ENCODE measurements at regions not wholly inside any gene's neighbourhood (a gene's known extent, or its start where the extent isn't known, plus 50 kb on each side); places are given as distances from the start of the nearest gene placed in this dataset.

DNA sequence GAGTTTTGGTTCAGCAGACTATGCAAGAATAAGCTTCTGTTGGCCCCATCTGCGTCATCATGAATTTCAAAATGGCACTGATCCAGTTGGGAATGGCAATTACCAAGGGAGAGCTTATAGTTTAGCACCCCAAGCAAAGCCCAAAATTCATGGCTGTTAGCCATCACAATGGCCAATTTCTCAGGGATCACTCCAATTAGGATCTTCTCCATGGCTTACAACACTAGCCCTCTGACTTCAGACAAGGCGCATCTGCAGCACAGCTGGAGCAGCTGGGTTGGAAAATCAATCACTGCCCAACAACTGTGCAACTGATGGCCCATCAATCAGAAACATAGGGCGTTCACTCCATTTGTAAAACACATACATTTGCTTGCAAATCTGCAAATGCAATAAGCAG, 273.6 kb downstream of the SRBD1 start:
- no peak overlapping the region for H3K4me3 ChIP-seq (ENCODE audit: low read length)
- no peak for DNase-seq (ENCODE audit: low read depth, low spot score)

DNA sequence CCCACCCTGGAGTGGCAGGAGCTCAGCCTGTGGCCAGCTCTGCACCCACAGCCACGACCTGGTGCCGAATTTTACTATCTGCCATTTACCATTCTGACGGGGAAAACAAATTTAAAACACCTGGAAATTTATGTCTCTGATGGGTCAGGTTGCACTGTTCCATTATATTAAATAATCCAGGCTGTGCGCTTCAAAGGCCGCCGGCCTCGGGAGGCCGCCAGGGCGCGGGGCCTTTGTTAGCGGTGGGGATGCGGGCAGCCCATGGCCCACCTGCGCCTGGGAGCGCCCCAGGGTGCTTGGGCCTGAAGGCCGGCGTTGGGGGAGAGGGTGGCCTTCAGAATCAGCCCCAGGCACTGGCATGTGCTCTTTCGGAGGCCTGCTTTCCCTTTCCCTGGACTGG, 276.9 kb downstream of the SRBD1 start:
- DNase-seq (ENCODE audit: low read depth, low spot score): no peak
- no peak overlapping the region for H3K4me3 ChIP-seq (ENCODE audit: low read length)

DNA sequence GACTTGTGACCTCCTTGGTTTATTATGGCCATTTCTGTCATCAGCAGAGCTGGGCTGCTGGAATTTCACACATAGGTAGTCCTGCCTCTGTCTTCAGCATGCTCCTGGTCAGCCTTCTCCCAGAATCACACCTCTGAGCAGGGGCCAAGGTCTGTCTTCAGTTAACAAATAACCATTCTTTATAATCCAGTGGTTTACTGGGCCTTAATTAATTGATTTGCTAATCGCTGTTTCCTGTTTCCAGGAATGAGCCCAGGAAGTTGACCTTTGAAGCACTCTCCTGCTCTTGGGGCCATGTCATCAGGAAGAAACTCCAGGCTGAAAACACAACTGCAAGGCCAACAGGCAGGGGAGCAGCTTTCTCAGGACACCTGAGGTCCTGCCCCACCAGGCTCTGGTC, 278.5 kb downstream of the SRBD1 start:
- DNase-seq (ENCODE audit: low read depth, low spot score): no peak
- no peak overlapping the region for H3K4me3 ChIP-seq (ENCODE audit: low read length)

DNA sequence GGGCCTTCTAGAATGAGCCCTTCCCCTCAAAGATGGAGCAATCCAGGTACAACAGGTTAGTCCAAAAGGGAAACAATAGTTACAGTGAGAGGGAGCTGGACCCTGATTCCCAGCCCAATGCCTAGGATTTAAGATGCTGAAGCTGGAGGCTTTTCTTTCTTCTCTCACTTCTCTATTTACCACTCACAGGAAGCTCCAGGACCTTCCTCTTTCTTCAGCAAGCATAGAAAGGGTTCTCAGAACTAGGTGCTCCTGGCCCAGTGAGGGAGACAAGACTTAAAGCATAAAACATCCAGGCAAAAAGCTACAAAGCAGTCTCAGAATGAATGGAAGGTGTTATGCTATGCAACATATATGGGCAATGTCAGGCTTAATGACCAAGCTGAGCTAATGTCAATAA, 279.0 kb downstream of the SRBD1 start:
- no peak for DNase-seq (ENCODE audit: low read depth, low spot score)
- H3K4me3 ChIP-seq (ENCODE audit: low read length): no peak overlapping the region

DNA sequence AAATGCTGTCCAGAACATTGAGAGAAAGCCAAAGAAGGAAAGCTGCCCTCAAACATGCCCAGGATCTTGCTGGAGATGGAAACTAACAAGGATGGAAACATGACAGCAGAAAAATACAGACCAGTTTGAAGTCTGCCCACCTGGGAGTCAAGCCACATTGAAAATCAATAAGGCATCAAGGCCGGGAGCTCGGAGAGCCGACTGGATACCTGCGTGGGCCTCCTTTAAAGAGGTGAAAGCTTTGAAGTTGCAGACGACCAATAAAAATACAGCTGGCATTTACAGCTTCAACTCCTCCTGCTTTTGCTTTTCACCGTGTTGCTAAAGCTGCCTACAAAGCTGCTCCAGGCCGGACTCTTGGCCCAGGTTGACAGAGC, 279.7 kb downstream of the SRBD1 start:
- no peak overlapping the region for H3K4me3 ChIP-seq (ENCODE audit: low read length)
- DNase-seq (ENCODE audit: low read depth, low spot score): no peak

DNA sequence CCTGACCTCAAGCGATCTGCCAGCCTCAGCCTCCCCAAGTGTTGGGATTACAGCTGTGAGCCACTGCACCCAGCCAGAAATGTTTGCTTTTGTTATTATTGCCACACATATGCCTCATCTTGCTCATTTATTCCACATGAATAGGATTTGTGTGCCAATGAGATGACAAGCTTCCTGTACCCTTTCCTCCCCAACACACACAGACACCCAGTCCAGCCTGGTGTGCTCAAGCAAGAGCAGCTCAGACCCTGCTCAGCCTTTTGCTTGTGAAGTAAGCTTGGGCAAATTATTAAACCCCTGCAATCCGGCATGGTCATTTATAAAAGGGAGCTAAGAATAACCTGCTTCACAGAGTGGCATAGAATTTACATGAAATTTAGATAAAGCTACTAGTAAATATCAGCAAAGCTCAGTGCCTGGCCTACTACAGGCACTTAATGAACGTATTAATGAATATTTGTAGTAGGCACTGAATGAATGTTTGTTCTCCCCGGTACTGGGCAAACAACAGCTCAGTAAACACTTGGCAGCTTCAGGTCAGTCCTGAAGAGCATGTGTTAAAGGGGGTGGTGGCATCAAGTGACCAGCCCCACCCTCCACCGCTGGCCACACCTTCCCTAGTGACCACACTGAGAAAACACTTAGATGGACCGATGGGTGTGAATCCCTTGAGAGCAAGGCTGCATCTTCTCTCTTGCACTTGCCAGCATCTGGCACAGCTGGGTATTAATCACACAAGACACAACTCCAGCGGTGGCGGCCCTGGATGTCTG, 280.2 kb downstream of the SRBD1 start:
- H3K4me3 ChIP-seq (ENCODE audit: low read length): no peak overlapping the region
- no peak for DNase-seq (ENCODE audit: low read depth, low spot score)

DNA sequence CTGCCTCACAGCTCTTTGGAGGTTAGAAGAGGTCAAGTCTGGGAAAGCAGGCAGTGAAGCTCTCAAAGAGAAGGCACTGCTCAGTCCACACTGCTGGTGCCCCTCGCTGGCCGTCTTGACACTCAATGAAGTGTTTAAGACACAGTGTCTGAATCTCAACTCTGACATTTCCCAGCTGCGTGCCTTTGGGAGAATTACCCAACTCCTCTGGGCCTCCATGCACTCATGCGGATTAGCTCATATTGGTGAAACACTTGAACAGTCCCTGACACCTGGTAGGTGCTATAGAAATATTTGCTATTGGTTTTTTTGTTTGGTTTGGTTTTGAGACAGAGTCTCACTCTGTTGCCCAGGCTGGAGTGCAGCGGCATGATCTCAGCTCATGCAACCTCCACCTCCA, 281.0 kb downstream of the SRBD1 start:
- no peak for DNase-seq (ENCODE audit: low read depth, low spot score)

DNA sequence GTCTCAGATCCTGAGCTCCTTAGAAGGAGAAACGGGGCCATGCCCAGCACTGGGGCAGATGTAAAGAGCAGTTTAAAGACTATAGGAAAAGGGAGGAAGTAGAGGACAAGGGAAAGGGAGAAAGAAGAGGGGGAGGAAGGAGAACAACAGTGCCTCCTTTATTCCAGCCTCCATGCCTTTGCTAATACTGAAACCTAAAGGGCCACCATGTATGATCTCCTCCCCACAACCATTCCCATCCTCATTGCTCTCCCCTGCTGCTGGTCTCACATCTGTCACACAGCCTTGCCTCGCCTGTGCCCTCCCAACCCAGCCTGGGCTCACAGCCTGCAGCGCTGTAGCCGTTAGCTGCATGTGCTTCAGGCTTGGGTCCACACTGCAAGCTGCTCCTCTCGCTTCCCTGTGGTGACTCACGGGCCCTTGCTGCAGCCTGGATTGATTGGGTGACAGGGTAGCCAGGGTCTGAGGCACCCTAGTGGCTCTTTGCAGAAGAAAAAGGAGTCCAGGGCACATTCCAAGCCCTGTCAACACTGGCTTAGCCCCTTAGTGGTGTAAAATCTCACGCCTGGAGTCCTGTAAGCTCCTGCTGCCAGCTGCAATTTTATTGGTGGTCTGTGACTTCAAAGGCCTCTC, 281.9 kb downstream of the SRBD1 start:
- no peak overlapping the region for H3K4me3 ChIP-seq (ENCODE audit: low read length)
- no peak for DNase-seq (ENCODE audit: low read depth, low spot score)

More for the DNA sequence above, 281.0 kb downstream of the SRBD1 start:
- no peak overlapping the region for H3K4me3 ChIP-seq (ENCODE audit: low read length)

DNA sequence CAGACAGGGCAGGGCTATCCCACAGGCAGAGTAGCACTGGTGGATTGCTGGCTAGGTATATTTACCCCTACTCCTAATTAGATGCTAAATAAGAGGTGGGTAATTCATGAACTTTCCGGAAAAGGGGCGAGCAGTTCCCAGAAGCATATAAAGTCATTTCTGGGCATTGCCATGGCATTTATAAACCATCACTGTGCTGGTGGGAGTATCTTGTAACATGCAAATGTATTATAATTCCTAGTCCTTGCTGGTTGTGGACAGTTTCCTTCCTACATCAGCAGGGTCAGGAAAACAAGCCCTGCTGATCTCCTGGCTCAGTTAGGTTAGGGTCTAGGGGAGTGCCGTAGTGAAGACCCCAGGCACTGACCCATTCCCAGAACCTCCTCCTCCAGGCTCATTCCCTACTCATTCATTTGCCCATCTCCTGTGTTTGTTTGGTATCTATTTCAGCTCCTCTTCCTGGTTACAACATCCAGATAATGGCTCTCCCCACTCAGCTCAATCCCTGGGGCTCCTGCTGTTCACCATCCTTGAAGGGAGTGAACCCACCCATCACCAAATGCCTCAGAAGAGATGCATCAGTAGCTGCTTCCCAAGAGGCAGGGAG, 282.7 kb downstream of the SRBD1 start:
- no peak overlapping the region for H3K4me3 ChIP-seq (ENCODE audit: low read length)
- no peak for DNase-seq (ENCODE audit: low read depth, low spot score)

DNA sequence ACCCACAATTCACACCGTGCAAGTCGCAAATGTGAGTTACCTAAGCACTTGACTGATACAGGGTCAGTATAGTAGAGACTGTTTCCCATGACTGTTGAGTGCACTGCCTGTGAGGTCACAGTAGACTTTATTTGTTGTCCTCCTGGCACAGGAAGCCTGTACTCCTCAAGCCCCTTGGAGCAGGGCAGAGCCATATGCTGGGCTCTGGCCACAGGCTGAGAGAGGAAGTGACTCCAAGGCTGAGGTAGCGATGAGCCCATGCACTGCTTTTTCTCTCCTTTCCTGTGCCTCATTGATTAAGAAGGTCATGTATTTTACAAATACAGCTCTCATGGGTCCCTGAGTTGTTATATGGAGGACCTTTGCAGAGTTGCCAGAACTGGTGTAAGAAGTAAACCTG, 287.7 kb downstream of the SRBD1 start:
- DNase-seq (ENCODE audit: low read depth, low spot score): no peak
- no peak overlapping the region for H3K4me3 ChIP-seq (ENCODE audit: low read length)

DNA sequence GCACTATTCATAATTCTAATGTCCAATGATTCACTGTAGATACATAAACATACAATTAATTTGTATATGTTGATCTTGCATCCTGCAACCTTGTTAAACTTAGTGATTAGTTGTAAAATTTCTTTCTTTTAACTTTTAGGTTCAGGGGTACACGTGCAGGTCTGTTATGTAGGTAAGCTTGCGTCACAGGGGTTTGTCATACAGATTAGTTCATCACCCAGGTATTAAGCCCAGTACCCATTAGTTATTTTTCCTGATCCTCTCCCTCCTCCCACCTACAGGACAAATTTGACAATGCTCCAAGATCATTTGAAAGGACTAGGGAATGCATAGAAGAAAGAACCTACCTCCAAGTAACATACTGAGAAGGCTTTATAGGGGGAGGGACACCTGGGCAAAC, 290.1 kb downstream of the SRBD1 start:
- DNase-seq (ENCODE audit: low read depth, low spot score): no peak
- no peak overlapping the region for H3K4me3 ChIP-seq (ENCODE audit: low read length)

DNA sequence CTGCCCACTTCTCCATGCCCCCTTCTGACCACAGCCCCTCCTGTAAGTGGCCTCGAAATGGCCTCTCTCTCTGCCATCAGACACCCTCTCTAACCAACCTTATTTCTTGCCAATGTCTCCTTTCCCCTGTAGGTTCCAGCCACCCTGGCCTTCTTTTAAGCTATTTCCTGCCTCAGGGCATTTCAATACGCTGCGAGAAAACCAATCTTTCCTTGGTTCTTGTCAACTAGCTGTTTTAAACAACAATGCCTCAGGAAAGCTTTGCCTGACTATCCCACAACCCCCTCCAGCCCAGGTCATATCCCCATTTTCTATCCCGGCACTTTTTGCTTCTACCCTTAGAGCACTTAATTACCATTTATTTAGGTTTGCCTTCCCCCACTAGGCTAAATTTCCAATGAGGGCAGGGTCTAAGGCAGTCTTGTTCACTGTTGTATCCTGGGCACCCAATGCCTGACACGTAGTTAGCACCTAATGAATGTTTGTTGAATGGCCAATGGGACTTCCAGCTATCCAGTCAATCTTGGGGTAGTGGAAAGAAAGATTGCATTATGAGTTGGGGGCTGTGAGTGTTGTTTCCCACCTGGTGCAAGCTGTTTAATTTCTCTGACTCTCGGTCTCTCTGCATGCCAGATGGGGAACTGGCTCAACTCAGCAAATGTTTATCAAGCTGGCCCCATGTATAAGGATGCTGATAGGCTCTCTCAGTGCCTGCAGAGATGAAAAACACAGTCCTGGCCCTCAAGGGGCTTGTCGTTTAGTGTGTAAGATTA, 291.2 kb downstream of the SRBD1 start:
- no peak overlapping the region for H3K4me3 ChIP-seq (ENCODE audit: low read length)
- no peak for DNase-seq (ENCODE audit: low read depth, low spot score)

DNA sequence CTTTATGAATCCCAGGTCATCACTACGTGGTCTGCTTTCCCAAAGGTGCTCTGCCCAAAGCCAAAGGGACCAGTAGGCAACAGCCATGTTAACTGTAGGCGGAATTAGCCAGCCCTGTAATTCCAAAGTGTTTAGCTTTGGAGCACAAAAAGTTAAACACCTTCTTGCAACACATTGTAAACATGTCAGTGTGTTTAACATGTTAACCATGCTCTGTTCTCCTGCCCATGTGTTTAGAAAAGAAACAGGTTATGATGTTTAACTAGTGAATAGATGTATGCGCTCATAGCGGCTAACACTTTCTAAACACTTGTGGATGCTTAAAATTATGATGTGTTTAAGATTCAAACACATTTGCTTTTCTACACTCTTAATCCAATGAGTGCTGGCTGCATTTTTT, 292.4 kb downstream of the SRBD1 start:
- DNase-seq (ENCODE audit: low read depth, low spot score): no peak
- no peak overlapping the region for H3K4me3 ChIP-seq (ENCODE audit: low read length)

DNA sequence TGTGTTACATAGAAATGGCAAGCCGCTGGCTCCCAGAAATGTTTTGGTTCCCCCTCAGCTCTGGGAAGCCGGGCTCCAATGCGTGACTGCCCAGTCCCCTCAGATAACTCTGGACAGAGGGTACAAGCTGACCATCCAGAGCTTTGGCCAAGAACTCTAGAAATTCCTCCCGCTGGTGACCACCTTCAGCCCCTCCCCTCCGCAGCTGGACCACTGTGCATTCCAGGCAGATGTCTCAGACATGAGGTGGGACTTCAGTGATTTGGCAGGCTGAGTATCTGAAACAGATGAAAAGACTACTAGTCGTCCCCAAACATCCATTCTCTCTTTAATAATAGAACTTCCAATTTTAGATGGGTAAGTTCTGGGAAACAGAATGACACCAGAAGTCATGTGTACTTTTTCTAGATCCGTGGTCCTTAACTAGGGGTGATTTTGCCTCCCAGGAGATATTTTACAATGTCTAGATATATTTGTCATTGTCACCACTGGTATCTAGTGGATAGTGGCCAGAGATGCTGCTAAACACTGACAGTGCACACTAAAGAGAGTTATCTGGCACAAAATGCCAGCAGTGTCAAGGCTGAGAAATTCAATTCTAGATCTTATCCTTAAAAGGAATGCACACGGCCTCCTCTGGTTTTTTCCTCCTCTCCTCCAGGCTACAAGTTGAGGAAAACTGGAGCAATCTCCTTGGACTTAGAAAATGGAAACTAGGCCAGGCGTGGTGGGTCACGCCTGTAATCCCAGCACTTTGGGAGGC, 294.3 kb downstream of the SRBD1 start:
- DNase-seq (ENCODE audit: low read depth, low spot score): no peak
- H3K4me3 ChIP-seq (ENCODE audit: low read length): no peak overlapping the region

DNA sequence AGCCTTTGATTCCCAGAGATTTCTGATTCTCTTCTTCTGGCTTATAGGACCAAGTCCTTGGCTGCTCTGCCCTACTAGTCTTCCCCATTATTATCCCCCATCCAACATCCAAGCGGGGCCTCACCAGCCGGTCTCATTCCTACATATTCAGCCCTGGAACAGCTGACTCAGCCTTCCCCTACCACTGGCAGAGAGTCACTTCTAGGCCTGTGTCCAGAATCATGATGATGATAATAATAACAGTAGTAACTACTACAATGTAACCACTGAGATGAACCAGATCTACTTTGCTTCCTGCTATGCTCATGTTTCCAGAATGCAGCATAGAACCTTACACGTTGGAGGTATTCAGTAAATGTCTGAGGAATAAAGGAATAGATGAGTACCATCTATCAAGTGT, 295.2 kb downstream of the SRBD1 start:
- DNase-seq (ENCODE audit: low read depth, low spot score): no peak
- no peak overlapping the region for H3K4me3 ChIP-seq (ENCODE audit: low read length)

DNA sequence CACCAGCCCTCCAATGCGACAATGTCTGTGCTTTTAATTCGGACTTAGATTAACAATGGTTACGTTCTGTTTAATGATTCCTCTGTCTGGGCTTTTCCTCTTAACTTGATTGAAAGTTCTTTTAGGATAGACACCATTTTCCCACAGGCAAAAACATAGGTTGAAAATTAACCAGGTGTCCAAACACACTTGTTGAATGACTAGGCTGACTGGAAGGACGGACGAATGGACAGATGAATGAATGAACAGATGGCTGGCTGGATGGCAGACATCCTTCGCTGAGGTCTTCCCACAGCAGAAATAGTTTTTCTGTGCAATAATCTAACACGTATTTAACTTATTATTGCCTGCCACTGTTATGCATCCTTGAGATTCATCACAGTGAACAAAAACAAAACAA, 298.8 kb downstream of the SRBD1 start:
- DNase-seq (ENCODE audit: low read depth, low spot score): no peak
- H3K4me3 ChIP-seq (ENCODE audit: low read length): no peak overlapping the region

DNA sequence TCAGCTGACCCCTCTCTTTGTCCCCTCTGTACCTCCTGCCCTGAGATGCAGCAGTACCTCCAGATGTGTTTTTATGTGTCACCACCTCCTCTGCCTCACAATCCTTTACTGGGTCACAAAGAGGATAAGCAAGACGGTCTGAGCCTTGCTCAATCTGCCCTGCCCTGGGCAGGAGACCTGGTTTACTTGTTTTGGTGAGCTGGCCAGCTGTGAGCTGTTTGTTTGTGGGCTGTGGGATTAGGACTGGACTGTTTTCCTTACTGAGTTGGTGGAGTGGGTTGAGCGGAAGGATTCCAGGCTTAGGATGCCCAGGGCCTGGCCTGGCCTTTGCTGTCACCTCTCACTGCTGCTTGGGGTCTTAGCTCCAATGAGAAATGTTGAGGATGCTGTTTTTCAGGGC, 299.5 kb downstream of the SRBD1 start:
- H3K4me3 ChIP-seq (ENCODE audit: low read length): no peak overlapping the region
- DNase-seq (ENCODE audit: low read depth, low spot score): no peak

DNA sequence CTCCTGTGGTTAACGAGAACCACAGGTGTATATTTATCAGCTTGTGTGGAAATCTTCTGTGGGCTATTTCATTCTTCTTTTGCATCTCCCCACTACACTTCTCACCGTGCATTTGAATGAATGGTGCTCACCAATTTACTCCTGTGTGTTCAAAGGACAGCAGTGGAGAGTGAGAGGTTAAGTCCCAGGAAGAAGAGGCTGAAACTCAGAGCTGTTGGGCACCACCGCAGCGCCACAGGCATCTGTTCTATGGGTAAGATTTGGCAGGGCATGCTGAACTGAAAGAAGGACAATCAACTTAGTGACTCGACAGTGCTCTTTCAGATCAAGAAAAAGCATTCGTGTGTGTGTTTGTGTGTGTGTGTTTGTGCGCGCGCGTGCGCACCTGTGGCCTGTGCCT, 297.9 kb upstream of the SIX2 start:
- DNase-seq (ENCODE audit: low read depth, low spot score): peak; percentile 41
- no peak overlapping the region for H3K4me3 ChIP-seq (ENCODE audit: low read length)

DNA sequence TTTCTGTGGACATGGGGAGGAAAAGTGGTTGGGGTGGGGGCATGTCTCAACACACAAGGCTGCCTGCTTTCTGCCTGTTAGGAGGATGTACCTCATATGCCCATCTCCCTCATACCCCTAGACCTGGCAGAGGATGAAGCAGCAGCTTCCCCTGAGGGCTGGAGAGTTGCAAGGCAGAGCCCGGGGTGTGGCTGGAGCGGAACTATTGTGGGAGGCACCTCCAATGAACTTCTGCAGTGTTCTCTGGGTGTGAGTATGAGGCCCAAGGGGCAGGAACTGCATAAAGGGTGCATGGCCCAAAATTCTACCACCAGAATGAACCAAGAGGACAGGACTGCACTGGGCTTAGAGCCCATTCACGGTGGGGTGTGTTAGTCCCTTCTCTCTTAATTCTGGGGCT, 296.3 kb upstream of the SIX2 start:
- no peak overlapping the region for H3K4me3 ChIP-seq (ENCODE audit: low read length)
- no peak for DNase-seq (ENCODE audit: low read depth, low spot score)
